Transverse colon (tissue), 4 donors: ENCODE measurements at regions not wholly inside any gene's neighbourhood (a gene's known extent, or its start where the extent isn't known, plus 50 kb on each side); places are given as distances from the start of the nearest gene placed in this dataset.

Experiments used
- POLR2AphosphoS5 ChIP-seq, 3 donors: sonication (generic); formaldehyde crosslinking; IDR thresholded peaks; one replicate each; pipeline ENCODE4 v1.6.1; 2016; ENCODE audit warnings: antibody characterized with exemption in 3 of 3
- TF ChIP-seq, protein P1 (sequence below), 5 experiments: fragments of 200-600 bp in 3 of 5; fragments of 450-650 bp in 2 of 5; sonication (generic) in 3 of 5; IDR thresholded peaks; 1 replicate in 2 of 5; 2 replicates in 3 of 5; pipeline ENCODE4 v1.5.1; 2016 to 2017; ENCODE audit warnings: antibody characterized with exemption in 5 of 5, inconsistent platforms in 3 of 5, mild to moderate bottlenecking in 2 of 5, moderate library complexity in 1 of 5

GRCh38 chr4:180558427-180558826 lies 1684.8 kb upstream of the TENM3 start:
- TF ChIP-seq, protein P1, sequence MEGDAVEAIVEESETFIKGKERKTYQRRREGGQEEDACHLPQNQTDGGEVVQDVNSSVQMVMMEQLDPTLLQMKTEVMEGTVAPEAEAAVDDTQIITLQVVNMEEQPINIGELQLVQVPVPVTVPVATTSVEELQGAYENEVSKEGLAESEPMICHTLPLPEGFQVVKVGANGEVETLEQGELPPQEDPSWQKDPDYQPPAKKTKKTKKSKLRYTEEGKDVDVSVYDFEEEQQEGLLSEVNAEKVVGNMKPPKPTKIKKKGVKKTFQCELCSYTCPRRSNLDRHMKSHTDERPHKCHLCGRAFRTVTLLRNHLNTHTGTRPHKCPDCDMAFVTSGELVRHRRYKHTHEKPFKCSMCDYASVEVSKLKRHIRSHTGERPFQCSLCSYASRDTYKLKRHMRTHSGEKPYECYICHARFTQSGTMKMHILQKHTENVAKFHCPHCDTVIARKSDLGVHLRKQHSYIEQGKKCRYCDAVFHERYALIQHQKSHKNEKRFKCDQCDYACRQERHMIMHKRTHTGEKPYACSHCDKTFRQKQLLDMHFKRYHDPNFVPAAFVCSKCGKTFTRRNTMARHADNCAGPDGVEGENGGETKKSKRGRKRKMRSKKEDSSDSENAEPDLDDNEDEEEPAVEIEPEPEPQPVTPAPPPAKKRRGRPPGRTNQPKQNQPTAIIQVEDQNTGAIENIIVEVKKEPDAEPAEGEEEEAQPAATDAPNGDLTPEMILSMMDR (IDR thresholded peaks at IDR 0.05), result no peak
- no peak for TF ChIP-seq POLR2AphosphoS5 (IDR thresholded peaks at IDR 0.05)
